ENCODE measurements at regions not wholly inside any gene's neighbourhood (a gene's known extent, or its start where the extent isn't known, plus 50 kb on each side); places are given as distances from the start of the nearest gene placed in this dataset. TPM values are rescaled to one million over a fixed set of nuclear protein-coding genes. Genes with fewer than 3 reads are reported as not detected.

- intact Hi-C loops (cut with DNase I; ENCODE audit: low total_unique reads) = no loop called here
- Histone ChIP-seq H3K27ac (no peak overlapping the region), H3K36me3 (no peaks in the 10 kb centered on the region), H3K4me1 (no peaks in the 10 kb centered on the region), H3K27me3 (no peaks in the 10 kb centered on the region), H3K9me3 (no peaks in the 10 kb centered on the region), H3K4me3 (no peak overlapping the region)
- DNase-seq = no peak
- no peak for TF ChIP-seq POLR2A (IDR thresholded peaks at IDR 0.05)
- no peak for TF ChIP-seq CTCF (IDR thresholded peaks at IDR 0.05)
Observed at GRCh38 chr20:43778375-43778774, 51.6 kb upstream of the GTSF1L start.

GRCh38 chr20:43776691-43777090, 49.9 kb upstream of the GTSF1L start:
- no peaks in the 10 kb centered on the region for H3K9me3 ChIP-seq
- TF ChIP-seq CTCF (IDR thresholded peaks at IDR 0.05) (no peak), POLR2A (IDR thresholded peaks at IDR 0.05) (no peak)
- H3K4me1 ChIP-seq = no peaks in the 10 kb centered on the region
- H3K36me3 ChIP-seq = no peaks in the 10 kb centered on the region
- no peaks in the 10 kb centered on the region for H3K27me3 ChIP-seq
- intact Hi-C loops (cut with DNase I; ENCODE audit: low total_unique reads) = no loop called here
- H3K27ac ChIP-seq = no peak overlapping the region
- DNase-seq = no peak
- H3K4me3 ChIP-seq = no peak overlapping the region

Small RNA genes in the stretch of these regions (small RNA-seq; reads per million reads assigned to genes)
- gene RNU6-639P = not detected
